HG03354 (cell line): ENCODE measurements at regions not wholly inside any gene's neighbourhood (a gene's known extent, or its start where the extent isn't known, plus 50 kb on each side); places are given as distances from the start of the nearest gene placed in this dataset.
A peak's percentile ranks its signal among the peaks of the same experiment; 100 is the strongest.
"Not testable (repeated sequence)": the region's sequence is repeated elsewhere in the genome, so short reads cannot be mapped to it uniquely, and the experiment has no call there.

ENCODE experiments used
- ATAC-seq: cut with Tn5 transposase; IDR thresholded peaks from one replicate; pipeline ENCODE4 v1.9.1; 2021; ENCODE audit warnings: mild to moderate bottlenecking; ENCODE audit not compliant: unreplicated experiment, poor library complexity, severe bottlenecking

GRCh38 chr15:69664572-69665571, 212.3 kb downstream of the RPLP1 start:
- no peak for ATAC-seq

GRCh38 chr15:69665641-69666111, 213.1 kb downstream of the RPLP1 start:
- no peak for ATAC-seq

GRCh38 chr15:69666441-69666882, 213.8 kb downstream of the RPLP1 start:
- ATAC-seq, result no peak

GRCh38 chr15:69666921-69667811, 214.5 kb downstream of the RPLP1 start:
- ATAC-seq, result peak; percentile 48

- no peak for ATAC-seq
Measured at GRCh38 chr15:69668039-69668705, 215.6 kb downstream of the RPLP1 start.

GRCh38 chr15:69668963-69669362, 216.3 kb downstream of the RPLP1 start:
- ATAC-seq, result peak; percentile 63

- ATAC-seq, result no peak
Measured at GRCh38 chr15:69669446-69669845, 216.8 kb downstream of the RPLP1 start.

GRCh38 chr15:69673291-69673881, 220.8 kb downstream of the RPLP1 start:
- ATAC-seq, result no peak

- ATAC-seq, result no peak
Measured at GRCh38 chr15:69675731-69676130, 223.1 kb downstream of the RPLP1 start.

- ATAC-seq, result no peak
Measured at GRCh38 chr15:69677403-69677802, 224.8 kb downstream of the RPLP1 start.

GRCh38 chr15:69679623-69680228, 227.1 kb downstream of the RPLP1 start:
- ATAC-seq, result peak; percentile 93

GRCh38 chr15:69684823-69685222, 232.2 kb downstream of the RPLP1 start:
- not testable (repeated sequence) for ATAC-seq

- ATAC-seq, result no peak
Measured at GRCh38 chr15:69685512-69686452, 233.2 kb downstream of the RPLP1 start.

GRCh38 chr15:69686626-69687025, 234.0 kb downstream of the RPLP1 start:
- no peak for ATAC-seq

GRCh38 chr15:69689133-69689532, 236.5 kb downstream of the RPLP1 start:
- ATAC-seq, result no peak

- no peak for ATAC-seq
Measured at GRCh38 chr15:69691307-69692015, 238.8 kb downstream of the RPLP1 start.

- ATAC-seq, result no peak
Measured at GRCh38 chr15:69692342-69692741, 239.7 kb downstream of the RPLP1 start.
